ENCODE measurements at regions not wholly inside any gene's neighbourhood (a gene's known extent, or its start where the extent isn't known, plus 50 kb on each side); places are given as distances from the start of the nearest gene placed in this dataset.

GRCh38 chr7:46026741-46027140 is 105.7 kb upstream of the IGFBP3 start:
- Histone ChIP-seq H3K79me1 (ENCODE audit: low read depth in 1 of 2, low read length in 2 of 2) (no peaks in the 10 kb centered on the region), H2BK15ac (ENCODE audit: low read depth, low read length) (no peak overlapping the region), H3K27ac (ENCODE audit: insufficient read depth, low read length) (no peak overlapping the region), H2BK20ac (ENCODE audit: low read depth, low read length) (no peak overlapping the region), H3K9me1 (ENCODE audit: insufficient read depth, low read length) (no peaks in the 10 kb centered on the region; the same call in 1 of the 2 replicates), H3K56ac (ENCODE audit: extremely low read depth, insufficient read depth, low read length) (no peak overlapping the region), H2AK5ac (ENCODE audit: low read depth, low read length) (no peak overlapping the region), H3K23ac (ENCODE audit: low read depth, low read length) (no peak overlapping the region), H3K9me3 (ENCODE audit: control insufficient read depth, insufficient read depth, low read length) (no peaks in the 10 kb centered on the region), H3K4me1 (ENCODE audit: control insufficient read depth, insufficient read depth, low read length) (peaks cover 10% of the 10 kb centered on the region), H4K91ac (ENCODE audit: insufficient read depth, low read depth, low read length) (no peak overlapping the region), H3K4me3 (ENCODE audit: insufficient read depth, low read depth, low read length) (no peak overlapping the region), H2BK120ac (ENCODE audit: low read depth, low read length) (no peak overlapping the region), H3K36me3 (ENCODE audit: control insufficient read depth, insufficient read depth, low read length) (no peaks in the 10 kb centered on the region), H2AK9ac (replicated peaks; ENCODE audit: low read depth, low read length, poor library complexity) (no peak overlapping the region), H4K8ac (ENCODE audit: low read depth in 2 of 2, low read length in 2 of 2) (no peak overlapping the region), H3K4ac (ENCODE audit: low read depth, low read length) (no peak overlapping the region), H4K20me1 (ENCODE audit: insufficient read depth, low read length) (no peaks in the 10 kb centered on the region), H3K9ac (ENCODE audit: low read depth, low read length) (no peak overlapping the region), H2BK5ac (ENCODE audit: low read depth, low read length, poor library complexity, severe bottlenecking) (no peak overlapping the region), H2AFZ (replicated peaks; ENCODE audit: low read length, poor library complexity) (no peak overlapping the region), H3K18ac (ENCODE audit: low read depth, low read length) (no peak overlapping the region), H3K27me3 (ENCODE audit: control insufficient read depth, insufficient read depth, low read length) (no peaks in the 10 kb centered on the region), H3K4me2 (ENCODE audit: low read depth, low read length) (no peak overlapping the region), H3K14ac (replicated peaks; ENCODE audit: low read depth, low read length) (no peak overlapping the region), H4K5ac (ENCODE audit: low read depth, low read length) (no peak overlapping the region)
- TF ChIP-seq, protein P1, sequence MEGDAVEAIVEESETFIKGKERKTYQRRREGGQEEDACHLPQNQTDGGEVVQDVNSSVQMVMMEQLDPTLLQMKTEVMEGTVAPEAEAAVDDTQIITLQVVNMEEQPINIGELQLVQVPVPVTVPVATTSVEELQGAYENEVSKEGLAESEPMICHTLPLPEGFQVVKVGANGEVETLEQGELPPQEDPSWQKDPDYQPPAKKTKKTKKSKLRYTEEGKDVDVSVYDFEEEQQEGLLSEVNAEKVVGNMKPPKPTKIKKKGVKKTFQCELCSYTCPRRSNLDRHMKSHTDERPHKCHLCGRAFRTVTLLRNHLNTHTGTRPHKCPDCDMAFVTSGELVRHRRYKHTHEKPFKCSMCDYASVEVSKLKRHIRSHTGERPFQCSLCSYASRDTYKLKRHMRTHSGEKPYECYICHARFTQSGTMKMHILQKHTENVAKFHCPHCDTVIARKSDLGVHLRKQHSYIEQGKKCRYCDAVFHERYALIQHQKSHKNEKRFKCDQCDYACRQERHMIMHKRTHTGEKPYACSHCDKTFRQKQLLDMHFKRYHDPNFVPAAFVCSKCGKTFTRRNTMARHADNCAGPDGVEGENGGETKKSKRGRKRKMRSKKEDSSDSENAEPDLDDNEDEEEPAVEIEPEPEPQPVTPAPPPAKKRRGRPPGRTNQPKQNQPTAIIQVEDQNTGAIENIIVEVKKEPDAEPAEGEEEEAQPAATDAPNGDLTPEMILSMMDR (conservative IDR thresholded peaks at IDR 0.05; ENCODE audit: low read depth, low read length): no peak
- DNase-seq (no peak), ATAC-seq (ENCODE audit: low read depth) (no peak)
- BruUV-seq (replicated peaks): no TSS peak
- dilution Hi-C loops (cut with HindIII; ENCODE audit: low sequenced_read_pairs, unreplicated experiment) (no loop called here), in situ Hi-C loops (cut with MboI; ENCODE audit: low sequenced_read_pairs) (no loop called here), intact Hi-C loops (cut with micrococcal nuclease) (no loop called here)
- ChIA-PET CTCF (no interaction called here), POLR2A (ENCODE audit: unreplicated experiment) (no interaction called here)
- WGBS, 2 experiments (ENCODE audit: extremely low coverage in 2 of 2, insufficient read length in 1 of 2): no CpG with 5 or more reads among the region's 1 CpG

All from IMR-90 (cell line).